Neural cell (in vitro differentiated cells): ENCODE measurements at regions not wholly inside any gene's neighbourhood (a gene's known extent, or its start where the extent isn't known, plus 50 kb on each side); places are given as distances from the start of the nearest gene placed in this dataset.

ENCODE experiments used
- H2AFZ ChIP-seq: fragments of 200-600, 300-800 bp; sonication (generic), shearing (Covaris generic); 2 replicates; pipeline ENCODE4 v1.6.0; 2014; ENCODE audit warnings: low read depth, mild to moderate bottlenecking, antibody characterized with exemption, low read length, moderate library complexity
- H3F3A ChIP-seq: fragments of 200-600 bp; shearing (Covaris generic); 2 replicates; pipeline ENCODE4 v1.6.1; 2016; ENCODE audit warnings: mild to moderate bottlenecking, moderate library complexity, mixed read lengths, antibody characterized with exemption, low read length; ENCODE audit not compliant: insufficient read depth, poor library complexity, severe bottlenecking
- H3K27ac ChIP-seq: fragments of 200-600, 300-800 bp; sonication (generic), shearing (Covaris generic); 2 replicates; pipeline ENCODE4 v1.5.1; 2014; ENCODE audit warnings: mild to moderate bottlenecking, low read length, moderate library complexity
- H3K27me3 ChIP-seq: fragments of 300-800, 200-600 bp; sonication (generic), shearing (Covaris generic); 2 replicates; pipeline ENCODE4 v1.6.0; 2014; ENCODE audit warnings: mild to moderate bottlenecking, low read depth, low read length, moderate library complexity; ENCODE audit not compliant: insufficient read depth
- H3K36me3 ChIP-seq: fragments of 300-800, 200-600 bp; sonication (generic), shearing (Covaris generic); 2 replicates; pipeline ENCODE4 v1.5.1; 2014; ENCODE audit warnings: mild to moderate bottlenecking, antibody characterized with exemption, low read length, moderate library complexity; ENCODE audit not compliant: insufficient read depth
- H3K4me2 ChIP-seq: fragments of 300-800, 200-600 bp; sonication (generic), shearing (Covaris generic); 2 replicates; pipeline ENCODE4 v1.6.0; 2014; ENCODE audit warnings: mild to moderate bottlenecking, low read length
- H3K4me3 ChIP-seq: fragments of 300-800, 200-600 bp; sonication (generic), shearing (Covaris generic); 2 replicates; pipeline ENCODE4 v1.5.1; 2014; ENCODE audit warnings: mild to moderate bottlenecking, low read length, moderate library complexity
- H3K79me2 ChIP-seq: fragments of 200-600 bp; shearing (Covaris generic); replicated peaks from 2 replicates; pipeline ENCODE4 v1.6.0; 2014; ENCODE audit warnings: mild to moderate bottlenecking, low read length, moderate library complexity; ENCODE audit not compliant: insufficient read depth
- H3K9ac ChIP-seq: fragments of 300-800, 200-600 bp; sonication (generic), shearing (Covaris generic); 2 replicates; pipeline ENCODE4 v1.6.1; 2016; ENCODE audit warnings: mild to moderate bottlenecking, low read length, mixed read lengths
- H3K9me2 ChIP-seq: fragments of 200-600 bp; shearing (Covaris generic); 2 replicates; pipeline ENCODE4 v1.6.1; 2016; ENCODE audit warnings: mild to moderate bottlenecking, low read length, mixed read lengths; ENCODE audit not compliant: insufficient read depth
- H3K9me3 ChIP-seq: fragments of 200-600, 300-800 bp; sonication (generic), shearing (Covaris generic); 2 replicates; pipeline ENCODE4 v1.6.1; 2016; ENCODE audit warnings: mild to moderate bottlenecking, mixed run types, low read length, moderate library complexity, mixed read lengths
- H4K20me1 ChIP-seq: fragments of 200-600 bp; shearing (Covaris generic); 2 replicates; pipeline ENCODE4 v1.6.1; 2016; ENCODE audit warnings: mild to moderate bottlenecking, mixed run types; ENCODE audit not compliant: insufficient read depth
- EP300 ChIP-seq: fragments of 450-650 bp; conservative IDR thresholded peaks from 2 replicates; pipeline ENCODE4 v1.6.1; 2014; ENCODE audit warnings: antibody characterized with exemption, mild to moderate bottlenecking, moderate library complexity; ENCODE audit not compliant: poor library complexity, severe bottlenecking
- EZH2 ChIP-seq: fragments of 200-600, 300-800 bp; shearing (Covaris generic), sonication (generic); IDR thresholded peaks from 2 replicates; pipeline ENCODE4 v1.6.1; 2014; ENCODE audit warnings: antibody characterized with exemption, low read length, borderline replicate concordance, mild to moderate bottlenecking; ENCODE audit not compliant: insufficient read depth, poor library complexity, severe bottlenecking
- MXI1 ChIP-seq: fragments of 450-650 bp; conservative IDR thresholded peaks from 2 replicates; pipeline ENCODE4 v1.6.1; 2014; ENCODE audit warnings: antibody characterized with exemption, mild to moderate bottlenecking; ENCODE audit not compliant: poor library complexity, severe bottlenecking
- POLR2AphosphoS5 ChIP-seq: IDR thresholded peaks from 2 replicates; pipeline ENCODE4 v1.6.1; 2012
- RAD21 ChIP-seq: fragments of 450-650 bp; conservative IDR thresholded peaks from 2 replicates; pipeline ENCODE4 v1.6.1; 2014; ENCODE audit warnings: antibody characterized with exemption, mild to moderate bottlenecking, moderate library complexity
- SMC3 ChIP-seq: fragments of 450-650 bp; conservative IDR thresholded peaks from 2 replicates; pipeline ENCODE4 v1.6.1; 2014; ENCODE audit warnings: antibody characterized with exemption, mild to moderate bottlenecking, moderate library complexity; ENCODE audit not compliant: poor library complexity
- TAF1 ChIP-seq: IDR thresholded peaks from 2 replicates; pipeline ENCODE4 v1.6.1; 2012; ENCODE audit warnings: low read depth
- TF ChIP-seq, protein P1 (sequence below): IDR thresholded peaks from 2 replicates; pipeline ENCODE4 v1.6.1; 2012; ENCODE audit warnings: borderline replicate concordance
- TF ChIP-seq, protein P2 (sequence below): fragments of 450-650 bp; IDR thresholded peaks from 2 replicates; pipeline ENCODE4 v1.5.1; 2014; ENCODE audit warnings: antibody characterized with exemption, mild to moderate bottlenecking, moderate library complexity; ENCODE audit not compliant: poor library complexity, severe bottlenecking

DNA sequence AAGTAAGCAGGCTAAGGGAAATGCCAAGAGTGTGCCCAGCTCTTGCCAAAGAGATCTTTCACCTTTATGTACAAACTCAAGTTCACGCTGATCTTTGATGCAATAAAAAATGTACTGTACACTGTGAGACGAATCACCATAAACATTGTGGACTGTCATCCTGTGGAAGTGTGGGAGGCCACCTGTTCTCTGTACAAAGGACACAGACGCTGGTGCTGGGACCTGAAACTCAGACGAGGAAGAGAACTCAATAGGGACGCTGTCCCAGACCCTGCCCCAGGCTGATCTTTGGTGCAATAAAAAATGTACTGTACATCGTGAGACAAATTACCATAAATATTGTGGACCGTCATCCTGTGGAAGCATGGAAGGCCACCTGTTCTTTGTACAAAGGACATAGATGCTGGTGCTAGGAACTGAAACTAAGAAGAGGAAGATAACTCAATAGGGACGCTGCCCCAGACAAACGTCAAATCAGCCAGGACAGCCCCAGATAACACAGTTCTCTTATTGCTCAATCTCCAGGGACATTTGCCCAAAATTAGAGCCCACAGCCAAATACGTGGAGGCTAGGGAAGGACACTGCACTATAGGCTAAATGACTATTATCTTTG is 312.7 kb upstream of the SGK1 start:
- no peaks in the 10 kb centered on the region for H3K9me3 ChIP-seq
- H3K9ac ChIP-seq = no peak overlapping the region
- H3K27me3 ChIP-seq = no peaks in the 10 kb centered on the region
- H2AFZ ChIP-seq = no peak overlapping the region
- no peaks in the 10 kb centered on the region for H3K36me3 ChIP-seq
- H3K79me2 ChIP-seq = no peaks in the 10 kb centered on the region
- no peaks in the 10 kb centered on the region for H3F3A ChIP-seq
- TF ChIP-seq EZH2 (no peak), SMC3 (no peak), RAD21 (no peak), MXI1 (no peak), TAF1 (no peak), POLR2AphosphoS5 (no peak), EP300 (no peak)
- TF ChIP-seq, protein P1, sequence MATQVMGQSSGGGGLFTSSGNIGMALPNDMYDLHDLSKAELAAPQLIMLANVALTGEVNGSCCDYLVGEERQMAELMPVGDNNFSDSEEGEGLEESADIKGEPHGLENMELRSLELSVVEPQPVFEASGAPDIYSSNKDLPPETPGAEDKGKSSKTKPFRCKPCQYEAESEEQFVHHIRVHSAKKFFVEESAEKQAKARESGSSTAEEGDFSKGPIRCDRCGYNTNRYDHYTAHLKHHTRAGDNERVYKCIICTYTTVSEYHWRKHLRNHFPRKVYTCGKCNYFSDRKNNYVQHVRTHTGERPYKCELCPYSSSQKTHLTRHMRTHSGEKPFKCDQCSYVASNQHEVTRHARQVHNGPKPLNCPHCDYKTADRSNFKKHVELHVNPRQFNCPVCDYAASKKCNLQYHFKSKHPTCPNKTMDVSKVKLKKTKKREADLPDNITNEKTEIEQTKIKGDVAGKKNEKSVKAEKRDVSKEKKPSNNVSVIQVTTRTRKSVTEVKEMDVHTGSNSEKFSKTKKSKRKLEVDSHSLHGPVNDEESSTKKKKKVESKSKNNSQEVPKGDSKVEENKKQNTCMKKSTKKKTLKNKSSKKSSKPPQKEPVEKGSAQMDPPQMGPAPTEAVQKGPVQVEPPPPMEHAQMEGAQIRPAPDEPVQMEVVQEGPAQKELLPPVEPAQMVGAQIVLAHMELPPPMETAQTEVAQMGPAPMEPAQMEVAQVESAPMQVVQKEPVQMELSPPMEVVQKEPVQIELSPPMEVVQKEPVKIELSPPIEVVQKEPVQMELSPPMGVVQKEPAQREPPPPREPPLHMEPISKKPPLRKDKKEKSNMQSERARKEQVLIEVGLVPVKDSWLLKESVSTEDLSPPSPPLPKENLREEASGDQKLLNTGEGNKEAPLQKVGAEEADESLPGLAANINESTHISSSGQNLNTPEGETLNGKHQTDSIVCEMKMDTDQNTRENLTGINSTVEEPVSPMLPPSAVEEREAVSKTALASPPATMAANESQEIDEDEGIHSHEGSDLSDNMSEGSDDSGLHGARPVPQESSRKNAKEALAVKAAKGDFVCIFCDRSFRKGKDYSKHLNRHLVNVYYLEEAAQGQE = no peak
- TF ChIP-seq, protein P2, sequence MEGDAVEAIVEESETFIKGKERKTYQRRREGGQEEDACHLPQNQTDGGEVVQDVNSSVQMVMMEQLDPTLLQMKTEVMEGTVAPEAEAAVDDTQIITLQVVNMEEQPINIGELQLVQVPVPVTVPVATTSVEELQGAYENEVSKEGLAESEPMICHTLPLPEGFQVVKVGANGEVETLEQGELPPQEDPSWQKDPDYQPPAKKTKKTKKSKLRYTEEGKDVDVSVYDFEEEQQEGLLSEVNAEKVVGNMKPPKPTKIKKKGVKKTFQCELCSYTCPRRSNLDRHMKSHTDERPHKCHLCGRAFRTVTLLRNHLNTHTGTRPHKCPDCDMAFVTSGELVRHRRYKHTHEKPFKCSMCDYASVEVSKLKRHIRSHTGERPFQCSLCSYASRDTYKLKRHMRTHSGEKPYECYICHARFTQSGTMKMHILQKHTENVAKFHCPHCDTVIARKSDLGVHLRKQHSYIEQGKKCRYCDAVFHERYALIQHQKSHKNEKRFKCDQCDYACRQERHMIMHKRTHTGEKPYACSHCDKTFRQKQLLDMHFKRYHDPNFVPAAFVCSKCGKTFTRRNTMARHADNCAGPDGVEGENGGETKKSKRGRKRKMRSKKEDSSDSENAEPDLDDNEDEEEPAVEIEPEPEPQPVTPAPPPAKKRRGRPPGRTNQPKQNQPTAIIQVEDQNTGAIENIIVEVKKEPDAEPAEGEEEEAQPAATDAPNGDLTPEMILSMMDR = no peak
- H3K9me2 ChIP-seq = no peaks in the 10 kb centered on the region
- H3K4me2 ChIP-seq = no peak overlapping the region
- no peak overlapping the region for H3K4me3 ChIP-seq
- H4K20me1 ChIP-seq = no peaks in the 10 kb centered on the region
- H3K27ac ChIP-seq = no peak overlapping the region

DNA sequence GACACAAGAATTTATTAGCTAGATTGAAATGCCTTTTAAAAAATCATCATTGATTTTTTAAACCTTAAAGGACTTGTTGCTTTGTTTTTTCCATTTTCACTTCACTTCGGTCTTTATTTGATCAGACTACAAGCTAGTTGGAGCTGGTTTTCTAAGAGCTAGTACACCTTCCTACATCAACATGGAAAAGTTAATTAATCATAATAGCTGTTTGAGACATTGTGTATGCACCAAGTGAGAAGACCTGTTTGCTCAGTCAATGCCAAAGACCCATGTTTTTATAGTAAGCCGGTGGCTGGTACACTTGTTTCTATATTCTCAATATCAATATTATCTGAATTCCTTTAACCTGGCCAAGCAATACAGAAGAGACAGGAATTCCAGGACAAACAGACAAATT is 310.2 kb upstream of the SGK1 start:
- Histone ChIP-seq H4K20me1 (no peaks in the 10 kb centered on the region), H3K9me3 (no peaks in the 10 kb centered on the region), H3F3A (no peaks in the 10 kb centered on the region), H3K27ac (no peak overlapping the region), H2AFZ (no peak overlapping the region), H3K4me3 (no peak overlapping the region), H3K9me2 (no peaks in the 10 kb centered on the region), H3K27me3 (no peaks in the 10 kb centered on the region), H3K4me2 (no peak overlapping the region), H3K9ac (no peak overlapping the region), H3K36me3 (no peaks in the 10 kb centered on the region), H3K79me2 (no peaks in the 10 kb centered on the region)
- no peak for TF ChIP-seq RAD21
- no peak for TF ChIP-seq POLR2AphosphoS5
- TF ChIP-seq EZH2 = no peak
- TF ChIP-seq EP300 = no peak
- TF ChIP-seq, protein P2 = no peak
- TF ChIP-seq, protein P1 = no peak
- TF ChIP-seq TAF1 = no peak
- no peak for TF ChIP-seq SMC3
- no peak for TF ChIP-seq MXI1
